ENCODE measurements at regions not wholly inside any gene's neighbourhood (a gene's known extent, or its start where the extent isn't known, plus 50 kb on each side); places are given as distances from the start of the nearest gene placed in this dataset.

GRCh38 chr10:7467031-7467667, 56.3 kb upstream of the SFMBT2 start:
- ChIA-PET POLR2A (no interaction called here), CTCF (no interaction called here)
- TF ChIP-seq NFRKB (IDR thresholded peaks at IDR 0.05), result no peak
- no peak for TF ChIP-seq ARNT (IDR thresholded peaks at IDR 0.05)
- no peak for TF ChIP-seq CTBP1 (IDR thresholded peaks at IDR 0.05; ENCODE audit: borderline replicate concordance)
- no peak for TF ChIP-seq SP1 (IDR thresholded peaks at IDR 0.05)
- TF ChIP-seq HDGF (IDR thresholded peaks at IDR 0.05; ENCODE audit: borderline replicate concordance), result no peak
- TF ChIP-seq ZNF384 (IDR thresholded peaks at IDR 0.05), result no peak
- TF ChIP-seq LEF1 (IDR thresholded peaks at IDR 0.05; ENCODE audit: borderline replicate concordance), result no peak
- no peak for TF ChIP-seq PKNOX1 (IDR thresholded peaks at IDR 0.05)
- TF ChIP-seq FOXA1 (IDR thresholded peaks at IDR 0.05), result no peak
- TF ChIP-seq FOXM1 (IDR thresholded peaks at IDR 0.05; ENCODE audit: borderline replicate concordance), result no peak
- TF ChIP-seq ELF4 (IDR thresholded peaks at IDR 0.05), result no peak
- no peak for TF ChIP-seq BHLHE40 (IDR thresholded peaks at IDR 0.05; ENCODE audit: borderline replicate concordance)
- no peak for TF ChIP-seq TARDBP (IDR thresholded peaks at IDR 0.05)
- no peak for TF ChIP-seq FOXK2 (IDR thresholded peaks at IDR 0.05)
- TF ChIP-seq L3MBTL2 (conservative IDR thresholded peaks at IDR 0.05), result no peak
- no peak for TF ChIP-seq SUZ12 (IDR thresholded peaks at IDR 0.05)
- DNase-seq (ENCODE audit: extremely low spot score), result no peak

GRCh38 chr10:7464691-7465090, 53.9 kb upstream of the SFMBT2 start:
- TF ChIP-seq ARNT (IDR thresholded peaks at IDR 0.05), result no peak
- no peak for TF ChIP-seq FOXK2 (IDR thresholded peaks at IDR 0.05)
- TF ChIP-seq FOXA1 (IDR thresholded peaks at IDR 0.05), result no peak
- no peak for TF ChIP-seq PKNOX1 (IDR thresholded peaks at IDR 0.05)
- TF ChIP-seq FOXM1 (IDR thresholded peaks at IDR 0.05; ENCODE audit: borderline replicate concordance), result no peak
- TF ChIP-seq SP1 (IDR thresholded peaks at IDR 0.05), result no peak
- no peak for TF ChIP-seq LEF1 (IDR thresholded peaks at IDR 0.05; ENCODE audit: borderline replicate concordance)
- TF ChIP-seq TARDBP (IDR thresholded peaks at IDR 0.05), result no peak
- TF ChIP-seq CTBP1 (IDR thresholded peaks at IDR 0.05; ENCODE audit: borderline replicate concordance), result no peak
- no peak for TF ChIP-seq BHLHE40 (IDR thresholded peaks at IDR 0.05; ENCODE audit: borderline replicate concordance)
- no peak for TF ChIP-seq NFRKB (IDR thresholded peaks at IDR 0.05)
- TF ChIP-seq SUZ12 (IDR thresholded peaks at IDR 0.05), result no peak
- no peak for TF ChIP-seq L3MBTL2 (conservative IDR thresholded peaks at IDR 0.05)
- TF ChIP-seq ZNF384 (IDR thresholded peaks at IDR 0.05), result no peak
- ChIA-PET CTCF (no interaction called here), POLR2A (no interaction called here)
- no peak for DNase-seq (ENCODE audit: extremely low spot score)
